NAMALWA (cell line): ENCODE measurements at regions not wholly inside any gene's neighbourhood (a gene's known extent, or its start where the extent isn't known, plus 50 kb on each side); places are given as distances from the start of the nearest gene placed in this dataset.
A peak's percentile ranks its signal among the peaks of the same experiment; 100 is the strongest.

Experiments
- DNase-seq: peaks from one replicate; pipeline ENCODE4 v3.0.0-alpha.2; 2015; ENCODE audit warnings: low spot score

DNA sequence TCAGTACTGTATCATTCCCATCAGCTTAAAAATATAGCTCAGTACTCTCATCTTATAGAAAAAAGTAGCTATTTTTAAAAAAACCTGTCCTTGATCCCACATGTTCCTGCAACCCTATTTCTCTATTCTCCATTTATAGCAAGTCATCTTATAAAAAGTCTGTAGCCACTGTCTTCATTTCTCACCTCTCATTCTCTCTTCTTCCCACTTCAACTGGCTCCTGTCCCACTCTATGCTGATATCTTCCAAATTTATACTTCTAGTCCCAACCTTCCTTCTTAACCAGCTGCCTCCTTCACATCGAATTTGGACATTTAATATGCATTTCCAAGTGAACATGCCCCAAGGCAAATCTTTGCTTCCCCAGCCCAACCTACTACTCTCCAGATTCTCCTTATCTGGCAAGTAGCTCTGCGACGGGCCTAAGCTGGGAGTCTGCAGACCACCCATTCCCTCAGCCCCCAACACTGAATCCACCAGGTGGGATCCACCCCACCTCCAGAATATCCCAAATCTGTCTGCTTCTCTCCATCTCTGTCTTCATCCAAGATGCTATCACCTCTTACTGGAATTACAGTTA lies 52.0 kb upstream of the TANC2 start:
- DNase-seq: no peak

DNA sequence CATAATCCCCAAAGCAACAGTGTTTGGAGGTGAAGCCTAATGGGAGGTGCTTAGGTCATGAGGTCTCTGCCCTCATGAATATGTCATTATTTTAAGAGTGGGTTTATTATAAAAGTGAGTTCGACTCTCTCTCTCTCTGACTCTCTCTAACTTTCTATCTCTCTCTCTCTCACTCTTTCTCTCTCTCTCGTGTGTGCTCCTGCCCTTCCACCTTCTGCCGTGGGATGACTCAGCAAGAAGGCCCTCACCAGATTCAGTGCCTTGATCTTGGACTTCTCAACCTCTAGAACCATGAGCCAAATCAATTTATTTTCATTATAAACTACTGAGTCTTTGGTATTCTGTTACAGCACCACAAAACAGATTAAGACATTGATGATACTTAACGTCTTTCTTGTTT lies 53.7 kb upstream of the TANC2 start:
- DNase-seq: no peak

DNA sequence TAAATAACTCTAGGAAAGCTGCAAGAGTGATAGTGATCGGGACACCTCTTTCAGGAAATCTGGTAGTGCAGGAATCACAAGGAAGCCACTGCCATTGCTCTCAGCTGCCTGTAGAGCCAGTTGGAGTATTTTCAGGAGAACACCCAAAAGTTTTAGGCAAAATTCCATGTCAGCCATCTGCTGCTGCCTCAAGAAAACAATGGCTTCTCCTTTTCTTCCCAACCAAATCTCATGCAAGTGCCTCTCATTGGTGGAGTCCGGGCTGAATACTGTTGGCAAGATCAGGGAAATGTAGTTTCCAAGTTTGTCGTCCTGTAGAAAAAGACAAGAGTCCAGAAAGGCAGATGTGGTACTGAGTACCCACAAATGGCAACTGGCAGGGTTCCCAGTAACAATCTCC lies 54.9 kb upstream of the TANC2 start:
- DNase-seq: no peak

DNA sequence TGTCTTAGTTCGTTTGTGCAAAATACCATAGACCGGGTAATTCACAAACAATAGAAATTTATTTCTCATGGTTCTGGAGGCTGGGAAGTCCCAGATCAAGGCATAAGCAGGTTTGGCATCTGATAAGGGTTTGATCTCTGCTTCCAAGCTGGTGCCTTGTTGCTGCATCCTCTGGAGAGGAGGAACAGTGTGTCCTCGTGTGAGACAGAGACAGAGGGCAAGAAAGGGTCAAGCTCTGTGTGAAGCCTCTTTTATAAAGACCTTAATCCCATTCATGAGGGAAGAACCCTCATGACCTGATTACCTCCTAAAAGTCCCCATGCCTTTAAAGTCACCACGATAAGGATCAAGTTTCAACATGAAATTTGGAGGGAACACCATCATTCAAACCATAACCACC lies 55.8 kb upstream of the TANC2 start:
- DNase-seq: no peak

DNA sequence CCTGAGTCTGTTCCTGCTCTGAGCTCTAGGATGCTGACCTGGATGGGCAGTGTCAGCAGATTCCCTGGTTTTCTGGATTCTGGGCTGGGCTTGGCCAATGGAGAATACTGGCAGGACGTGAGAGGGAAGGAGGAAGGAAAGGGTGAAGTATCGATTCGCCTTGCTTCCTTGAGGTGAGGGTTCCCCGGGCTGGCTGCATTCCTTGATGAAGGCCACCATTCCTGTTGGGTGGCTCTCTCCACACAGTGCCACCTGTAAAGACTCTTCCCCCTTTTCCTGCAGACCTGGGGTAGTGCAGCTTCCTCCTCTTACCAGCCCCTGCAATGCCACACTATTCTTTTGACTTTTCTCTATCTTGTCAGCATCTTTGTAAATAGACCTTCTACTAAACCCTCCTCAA lies 58.1 kb upstream of the TANC2 start:
- no peak for DNase-seq

DNA sequence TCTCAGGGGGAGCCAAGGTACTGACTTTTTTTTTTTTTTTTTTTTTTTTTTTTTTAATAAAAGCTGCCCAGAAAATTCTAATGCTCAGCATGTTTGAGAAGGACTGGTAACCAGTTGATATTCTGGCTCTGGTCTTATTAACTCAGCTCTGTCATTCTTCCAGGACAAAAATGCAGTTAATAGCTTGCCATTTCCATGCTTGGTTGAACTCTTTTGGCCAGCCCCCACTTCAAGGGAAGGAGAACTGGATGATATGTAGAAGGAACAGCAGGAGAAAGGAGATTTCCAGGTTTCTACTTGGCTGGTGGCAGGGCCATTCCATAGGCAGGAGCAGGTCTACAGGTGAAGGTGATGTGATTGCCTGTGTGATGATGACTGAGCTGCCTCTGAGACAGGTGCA lies 59.2 kb upstream of the TANC2 start:
- DNase-seq: no peak

DNA sequence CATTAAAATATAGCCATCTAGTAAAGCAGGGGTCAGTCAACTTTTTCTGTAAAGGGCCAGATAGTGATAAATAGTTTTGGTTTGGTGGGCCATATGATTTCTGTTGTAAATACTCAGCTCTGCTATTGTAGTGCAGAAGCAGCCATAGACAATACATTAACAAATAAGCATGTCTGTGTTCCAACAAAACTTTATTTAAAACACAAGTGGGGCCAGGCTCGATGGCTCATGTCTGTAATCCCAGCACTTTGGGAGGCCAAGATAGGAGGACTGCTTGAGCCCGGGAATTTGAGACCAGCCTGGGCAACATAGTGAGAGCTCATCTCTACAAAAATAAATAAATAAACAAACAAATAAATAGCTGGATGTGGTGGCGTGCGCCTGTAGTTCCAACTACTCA lies 60.8 kb upstream of the TANC2 start:
- DNase-seq: no peak

DNA sequence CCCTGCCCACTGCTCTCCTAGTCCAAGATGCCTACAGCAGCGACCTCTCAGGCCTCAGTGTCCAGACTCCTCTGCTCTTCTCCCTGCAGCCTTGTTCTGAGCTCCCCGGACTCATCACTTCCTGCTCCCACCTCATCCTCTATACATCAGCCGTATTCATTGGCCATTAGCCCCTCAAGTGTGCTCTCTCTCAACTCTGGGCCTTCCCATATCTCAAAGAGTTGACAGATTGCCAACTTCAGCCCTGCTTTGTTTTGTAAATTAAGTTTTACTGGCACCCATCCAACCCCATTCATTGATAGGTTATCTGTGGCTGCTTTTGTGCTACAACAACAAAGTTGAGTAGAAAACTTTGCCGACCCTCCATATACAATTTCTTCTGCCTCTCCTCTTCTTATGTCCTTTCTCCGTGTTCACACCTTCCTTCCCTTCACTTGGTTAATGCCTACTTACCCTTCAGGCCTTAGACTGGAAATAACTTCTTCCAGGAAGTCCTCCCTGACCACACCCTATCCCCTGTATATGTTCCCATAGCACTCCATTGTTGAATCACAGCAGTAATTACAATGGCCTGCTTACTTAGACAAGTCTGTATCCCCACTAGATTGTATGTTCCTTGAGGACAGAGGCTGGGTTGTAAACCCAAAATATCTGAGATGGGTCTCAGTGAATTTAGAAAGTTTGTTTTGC lies 63.4 kb upstream of the TANC2 start:
- no peak for DNase-seq

DNA sequence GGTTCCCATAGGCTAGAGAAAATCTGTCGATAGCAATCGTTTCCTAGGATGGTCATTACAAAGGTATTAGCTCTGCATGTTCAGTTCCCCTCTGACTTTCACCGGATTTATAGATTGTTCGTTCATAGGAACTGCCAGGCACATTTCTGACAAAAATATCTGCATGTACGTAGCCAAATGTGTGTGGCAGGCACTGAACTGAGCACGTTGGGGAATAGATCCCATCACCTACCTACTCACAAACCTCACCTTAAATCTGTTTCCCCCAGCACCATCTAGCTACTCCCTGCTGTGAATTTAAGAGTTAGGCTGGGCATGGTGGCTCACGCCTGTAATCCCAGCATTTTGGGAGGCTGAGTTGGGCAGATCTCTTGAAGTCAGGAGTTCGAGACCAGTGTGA lies 64.5 kb upstream of the TANC2 start:
- no peak for DNase-seq

DNA sequence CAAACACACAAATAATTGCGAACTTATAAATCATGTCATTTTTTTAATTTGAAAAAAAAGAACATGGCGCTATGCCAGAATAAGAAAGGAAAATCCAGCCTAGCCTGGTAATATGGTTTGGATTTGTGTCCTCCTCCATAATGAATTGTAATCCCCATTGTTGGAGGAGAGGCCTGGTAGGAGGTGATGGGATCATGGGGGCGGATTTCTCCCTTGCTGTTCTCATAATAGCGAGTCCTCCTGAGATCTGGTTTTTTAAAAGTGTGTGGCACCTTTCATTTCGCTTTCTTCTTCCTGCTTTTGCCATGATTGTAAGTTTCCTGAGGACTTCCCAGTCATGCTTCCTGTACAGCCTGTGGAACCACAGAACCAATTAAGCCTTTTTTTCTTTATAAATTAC lies 65.9 kb upstream of the TANC2 start:
- DNase-seq: no peak

DNA sequence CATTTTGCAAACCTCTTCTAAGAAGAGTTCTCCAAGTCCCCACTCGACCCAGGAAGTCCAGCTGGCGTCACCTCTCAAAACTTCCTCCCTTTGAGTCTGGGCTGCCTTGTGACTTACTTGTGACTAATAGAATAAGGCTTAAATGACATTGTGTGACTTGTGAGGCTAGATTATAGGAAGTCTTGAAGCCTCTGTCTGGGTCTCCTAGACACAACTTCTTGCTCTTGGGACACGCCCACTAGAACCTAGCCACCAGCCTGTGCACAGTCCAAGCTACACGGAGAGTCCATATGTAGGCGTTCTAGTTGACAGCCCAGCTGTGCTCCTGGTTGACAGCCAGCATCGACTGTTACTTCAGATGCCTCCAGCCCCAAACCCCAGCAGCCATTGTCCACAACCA lies 66.7 kb upstream of the TANC2 start:
- no peak for DNase-seq

DNA sequence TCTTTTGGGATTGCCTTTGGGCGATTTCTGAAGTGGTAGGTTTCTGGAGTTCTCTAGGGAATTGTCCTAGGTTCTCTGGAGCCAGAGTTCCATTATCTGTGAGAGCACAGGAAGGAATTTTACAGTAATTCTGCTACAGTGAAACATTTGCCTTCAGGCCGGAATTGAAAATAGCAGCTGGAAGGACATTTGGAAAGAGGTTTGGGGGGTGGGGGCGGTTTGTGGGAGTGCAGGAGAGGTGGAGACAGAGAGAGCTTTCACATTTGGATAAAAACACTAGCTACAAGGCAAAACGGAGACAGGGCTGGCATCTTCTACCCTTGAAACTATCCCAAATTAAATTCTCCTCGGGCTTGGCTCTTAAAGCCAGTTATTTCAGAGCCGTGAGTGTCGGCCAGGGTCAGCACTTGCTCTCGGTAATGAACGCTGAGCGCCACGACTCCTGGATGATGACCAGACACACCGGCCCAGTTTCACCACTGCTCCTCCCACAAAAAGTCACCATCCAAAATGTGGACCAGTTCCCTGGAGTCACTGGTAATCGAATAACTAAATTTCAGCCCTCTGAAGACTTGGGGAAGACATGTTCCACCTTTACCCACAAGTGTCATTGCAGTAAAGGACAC lies 67.7 kb upstream of the TANC2 start:
- DNase-seq: no peak

DNA sequence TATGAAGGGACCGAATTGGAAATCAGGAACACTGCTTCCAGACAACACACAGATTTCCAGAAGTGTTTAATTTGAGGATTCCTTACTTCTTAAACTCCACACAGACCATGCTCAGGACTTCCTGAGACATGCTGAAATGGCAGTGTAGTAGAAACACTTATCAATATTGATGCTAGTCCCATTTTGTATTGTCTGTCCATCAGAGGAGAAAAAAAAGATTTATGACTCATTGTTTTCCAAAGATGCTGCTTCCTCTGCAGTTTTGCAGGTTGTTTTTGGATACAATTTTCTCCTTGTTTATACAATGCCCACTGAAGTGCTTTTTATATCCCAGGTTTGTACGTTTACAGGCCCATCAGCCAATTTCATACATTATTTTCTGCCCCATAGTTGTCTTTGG lies 68.3 kb upstream of the TANC2 start:
- no peak for DNase-seq

DNA sequence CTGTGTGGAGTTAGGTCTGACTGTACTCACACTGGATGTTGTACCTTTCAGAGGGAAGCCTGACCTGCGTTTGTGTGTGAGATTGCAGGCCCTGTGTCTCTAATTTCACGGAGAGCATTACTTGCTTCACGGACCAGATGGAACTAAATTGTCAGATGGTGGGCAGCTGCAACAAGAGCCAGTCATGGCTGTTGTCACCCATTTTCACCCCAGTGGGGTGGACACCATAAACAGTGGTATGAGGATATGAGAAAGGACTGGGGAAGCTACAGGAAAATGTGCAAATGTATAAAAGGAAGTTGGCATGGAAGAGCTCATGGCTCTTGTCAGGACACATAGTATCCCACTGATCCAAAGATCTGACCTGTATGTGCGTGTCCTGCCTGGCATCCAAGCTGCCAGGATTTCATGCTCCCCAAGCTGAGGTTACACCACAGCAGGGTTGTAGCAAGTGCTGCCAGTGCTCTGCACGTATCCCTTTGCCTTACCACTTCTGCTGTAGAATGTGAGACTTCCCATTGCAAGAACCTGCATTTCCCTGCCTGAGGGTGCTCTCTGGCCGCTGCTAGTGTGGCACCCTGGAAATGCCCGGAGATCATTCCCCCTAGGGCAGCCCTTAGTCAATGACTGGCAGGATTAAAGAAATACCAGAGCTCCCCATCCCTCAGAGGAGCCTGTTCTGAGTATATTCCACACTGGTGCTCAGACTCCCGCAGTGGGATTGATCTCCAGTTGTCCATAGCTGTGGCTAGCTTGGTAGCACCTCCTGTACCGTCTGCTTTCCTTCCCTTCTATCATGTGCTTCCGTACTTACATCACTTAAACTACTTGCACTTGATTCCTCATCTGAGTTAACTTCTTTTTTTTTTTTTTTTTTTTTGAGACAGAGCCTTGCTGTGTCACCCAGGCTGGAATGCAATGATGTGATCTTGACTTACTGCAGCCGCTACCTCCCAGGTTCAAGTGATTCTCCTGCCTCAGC lies 70.4 kb upstream of the TANC2 start:
- DNase-seq: no peak

DNA sequence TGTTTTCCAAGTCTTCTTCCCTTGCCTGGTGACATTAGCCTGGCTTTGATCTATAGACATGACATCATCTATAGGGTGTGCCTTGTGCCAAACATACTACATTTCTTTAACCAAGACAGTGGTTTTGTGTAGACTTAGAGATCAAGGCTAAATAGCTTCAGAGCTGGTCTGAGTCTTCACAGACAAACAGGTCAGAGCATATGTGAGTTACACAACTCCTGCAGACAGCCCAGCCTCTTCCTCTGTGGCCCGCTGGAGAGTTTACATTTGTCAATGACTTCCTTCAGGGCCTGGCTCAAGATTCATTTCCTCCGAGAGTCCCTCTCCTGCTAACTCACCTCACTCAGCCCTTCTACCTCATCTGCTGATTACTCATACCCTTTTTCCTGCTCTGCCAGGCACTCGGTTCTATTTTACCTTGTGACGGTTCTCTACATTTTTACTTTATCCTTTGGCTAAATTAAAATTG lies 73.1 kb upstream of the TANC2 start:
- no peak for DNase-seq

DNA sequence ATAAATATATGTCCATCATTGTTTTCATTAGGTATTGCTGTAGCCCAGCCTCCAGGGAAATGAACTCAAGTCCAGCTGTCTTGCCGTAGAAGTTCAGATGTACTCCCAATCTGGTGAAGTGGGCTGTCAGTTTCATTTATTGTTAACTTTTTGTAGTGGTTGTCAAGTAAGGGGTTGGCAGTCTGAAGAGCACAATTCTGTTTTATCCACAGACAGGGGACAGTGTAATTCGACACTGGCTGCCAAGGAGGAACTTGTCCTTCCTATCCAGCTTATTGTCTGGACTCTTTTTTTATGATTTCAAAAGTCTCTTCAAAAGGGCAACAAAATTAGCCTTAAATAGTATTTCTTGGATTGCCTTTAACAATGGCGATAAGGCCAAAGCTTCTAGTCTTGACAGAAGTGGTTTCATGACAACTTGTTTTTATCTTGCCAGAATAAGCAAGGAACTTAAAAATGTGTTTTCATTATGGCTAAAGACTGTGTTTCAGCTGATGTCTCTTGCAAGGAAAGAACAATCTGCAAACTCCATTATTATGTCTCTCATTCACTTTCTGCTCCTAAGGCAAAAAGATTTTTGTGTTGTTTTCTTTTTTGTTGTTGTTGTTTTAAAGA lies 73.9 kb upstream of the TANC2 start:
- DNase-seq: no peak

DNA sequence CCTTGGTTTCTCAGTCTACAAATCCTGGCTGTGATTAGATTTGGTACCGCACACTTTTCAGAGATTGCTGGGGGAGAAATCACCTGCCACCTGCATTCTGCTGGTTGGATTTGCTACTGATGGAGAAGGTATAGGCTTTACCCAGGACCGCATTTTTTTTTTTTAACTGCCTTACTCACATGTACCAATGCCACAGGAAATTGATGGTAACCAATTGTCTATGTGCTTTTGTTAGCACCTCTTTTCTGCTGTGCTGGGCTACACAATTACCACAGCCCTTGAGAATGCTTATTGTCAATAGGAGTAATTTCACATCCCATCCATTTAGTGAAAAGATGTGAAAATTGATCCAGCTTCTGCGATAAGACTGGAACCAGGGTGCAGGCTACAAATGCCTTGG lies 74.4 kb upstream of the TANC2 start:
- no peak for DNase-seq

DNA sequence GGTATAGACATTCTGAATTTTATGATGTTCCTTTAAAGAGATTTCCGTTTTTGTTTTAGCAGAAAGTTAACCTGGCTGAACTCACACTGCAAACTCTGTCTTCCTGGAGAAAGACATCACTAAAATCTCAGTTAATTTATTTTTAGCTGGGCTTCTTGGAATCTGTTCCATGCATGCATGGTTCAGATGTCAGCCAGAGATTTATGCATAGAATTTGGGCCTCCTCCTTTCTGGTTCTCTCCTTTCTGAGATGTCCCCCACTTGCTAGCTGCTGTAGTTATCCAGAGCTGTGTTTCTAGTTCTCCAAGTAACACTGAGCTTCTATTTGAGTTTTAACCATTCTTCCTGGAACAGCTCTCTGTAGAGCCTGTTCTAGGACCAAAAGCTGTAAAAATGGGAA lies 77.3 kb upstream of the TANC2 start:
- DNase-seq: no peak

DNA sequence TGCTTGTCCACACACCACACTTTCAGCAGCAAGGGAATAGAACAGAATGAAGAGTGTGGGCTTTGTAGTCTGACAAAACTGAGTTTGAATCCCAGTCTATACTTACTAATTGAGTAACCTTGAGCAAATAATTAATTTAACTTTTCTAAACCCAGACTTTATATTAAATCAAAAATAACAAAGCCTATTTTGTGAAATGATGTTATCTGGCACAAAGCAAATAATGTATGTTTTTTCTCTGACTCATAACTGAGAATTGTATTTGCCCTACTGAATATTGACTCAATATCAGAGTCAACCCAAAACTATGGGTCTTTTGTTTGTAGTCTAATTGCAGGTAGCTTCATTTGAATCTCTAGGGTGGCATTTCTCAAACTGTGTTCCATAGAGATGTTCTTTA lies 77.9 kb upstream of the TANC2 start:
- no peak for DNase-seq

DNA sequence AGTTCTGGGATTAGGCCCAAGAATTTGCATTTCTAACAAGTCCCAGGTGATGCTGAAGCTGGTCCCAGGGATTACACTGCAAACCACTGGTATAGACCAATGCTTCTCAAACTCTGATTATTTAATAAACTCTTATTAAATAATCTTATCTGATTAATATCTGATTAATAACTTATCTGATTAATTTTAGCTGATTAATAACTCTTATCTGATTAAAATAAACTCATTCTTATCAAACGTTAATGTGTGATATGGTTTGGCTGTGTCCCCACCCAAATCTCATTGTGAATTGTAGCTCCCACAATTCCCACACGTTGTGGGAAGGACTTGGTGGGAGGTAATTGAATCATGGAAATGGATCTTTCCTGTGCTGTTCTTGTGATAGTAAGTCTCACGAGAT lies 78.6 kb upstream of the TANC2 start:
- no peak for DNase-seq

DNA sequence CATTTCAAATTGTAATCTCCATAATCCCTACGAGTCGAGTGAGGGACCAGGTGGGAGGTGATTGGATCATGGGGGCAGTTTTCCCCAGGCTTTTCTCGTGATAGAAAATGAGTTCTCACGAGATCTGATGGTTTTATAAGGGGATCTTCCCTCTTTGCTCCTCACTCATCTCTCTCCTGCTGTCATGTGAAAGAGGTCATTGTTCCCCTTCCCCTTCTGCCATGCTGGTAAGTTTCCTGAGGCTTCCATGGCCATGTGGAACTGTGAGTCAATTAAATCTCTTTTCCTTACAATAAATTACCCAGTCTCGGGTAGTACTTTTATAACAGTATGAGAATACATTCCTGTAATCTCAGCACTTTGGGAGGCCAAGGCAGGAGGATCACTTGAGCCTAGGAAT lies 76.7 kb upstream of the MARCHF10 start:
- DNase-seq: no peak

DNA sequence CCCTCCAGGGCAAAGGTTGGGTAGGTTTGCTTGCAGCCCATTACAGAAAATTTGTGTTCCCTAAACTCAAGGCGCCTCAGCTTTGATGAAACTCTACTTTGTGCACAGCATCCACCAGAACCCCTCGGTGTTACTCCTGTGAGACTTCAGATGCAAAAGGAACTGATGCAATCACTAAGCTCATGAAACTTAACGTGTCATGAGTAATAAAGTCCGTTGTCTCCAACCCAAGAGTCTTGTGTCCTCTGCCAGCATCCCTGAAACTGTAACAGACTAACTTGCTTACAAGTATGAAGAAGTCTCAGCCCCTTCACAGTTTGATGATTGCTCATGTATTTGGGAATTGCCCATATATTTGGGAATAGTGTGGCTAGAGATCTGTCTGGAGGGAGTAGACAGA lies 74.8 kb upstream of the MARCHF10 start:
- DNase-seq: peak; percentile 7
